ENCODE measurements at regions not wholly inside any gene's neighbourhood (a gene's known extent, or its start where the extent isn't known, plus 50 kb on each side); places are given as distances from the start of the nearest gene placed in this dataset.

DNA sequence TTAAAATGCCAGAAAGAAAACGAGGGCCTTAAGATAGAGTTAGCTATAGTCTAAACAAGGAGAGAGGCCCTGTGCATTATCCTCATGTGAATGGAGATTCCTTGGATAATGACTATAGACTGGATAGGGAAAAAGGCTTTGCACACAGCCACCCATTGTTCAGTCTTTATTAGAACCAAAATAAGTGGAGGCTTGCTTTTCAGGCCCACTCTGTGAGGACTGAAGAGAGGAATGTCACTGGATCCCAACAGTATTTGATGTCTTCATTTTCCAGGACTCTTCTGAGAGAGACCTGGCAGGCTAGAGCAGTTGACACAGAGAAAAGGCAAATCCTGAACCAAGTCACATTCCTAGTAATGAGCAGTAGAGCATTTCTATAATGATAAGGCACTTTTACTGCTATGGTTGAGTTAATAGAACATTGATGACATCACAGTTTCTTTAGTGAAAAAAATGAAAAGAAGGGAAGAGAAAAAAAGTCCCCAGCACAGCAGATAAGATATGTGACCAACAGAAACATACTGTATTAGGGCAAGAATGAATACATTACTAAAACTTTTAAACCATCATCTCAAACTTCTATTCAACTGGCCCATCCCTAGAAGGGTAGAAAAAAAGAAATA lies 315.1 kb downstream of the EPHA7 start:
- TF ChIP-seq GATA3 (IDR thresholded peaks at IDR 0.05; ENCODE audit: low read depth, low read length) = no peak
- TF ChIP-seq GATA2 (IDR thresholded peaks at IDR 0.05; ENCODE audit: low read depth, low read length) = no peak
